ENCODE measurements at regions not wholly inside any gene's neighbourhood (a gene's known extent, or its start where the extent isn't known, plus 50 kb on each side); places are given as distances from the start of the nearest gene placed in this dataset.
A peak's percentile ranks its signal among the peaks of the same experiment; 100 is the strongest.

GRCh38 chr12:69036533-69036932 is 103.6 kb upstream of the CPM start:
- no peak for TF ChIP-seq CTCF (conservative IDR thresholded peaks at IDR 0.05; ENCODE audit: low read length)
- TF ChIP-seq EZH2phosphoT487 (IDR thresholded peaks at IDR 0.05; ENCODE audit: borderline replicate concordance, low read depth, low read length) = no peak
- Histone ChIP-seq H3K4me1 (ENCODE audit: insufficient read depth, low read length, poor library complexity, severe bottlenecking) (no peaks in the 10 kb centered on the region), H3K36me3 (ENCODE audit: insufficient read depth, low read length) (no peaks in the 10 kb centered on the region), H3K4me2 (ENCODE audit: low read length) (no peak overlapping the region), H3K9me2 (ENCODE audit: insufficient read depth, low read length) (no peaks in the 10 kb centered on the region), H3K79me2 (ENCODE audit: insufficient read depth, low read depth, low read length) (no peaks in the 10 kb centered on the region), H3K4me3 (ENCODE audit: low read depth, low read length, poor library complexity, severe bottlenecking) (no peak overlapping the region), H3K9me3 (ENCODE audit: low read length) (no peaks in the 10 kb centered on the region), H3K27ac (ENCODE audit: low read depth, low read length, poor library complexity, severe bottlenecking) (no peak overlapping the region), H4K20me1 (ENCODE audit: insufficient read depth, low read length) (no peaks in the 10 kb centered on the region), H2AFZ (ENCODE audit: low read length) (peak overlapping the region; percentile 68)
- ChIA-PET POLR2A (interaction anchor here (0.8 to 1.6 kb wide), 3 partner anchors 8 to 16 kb away, joined by 3 to 4 read pairs (median 3); no protein-coding TSS in a partner anchor), CTCF (ENCODE audit: unreplicated experiment) (interaction anchor here (0.5 to 0.6 kb wide), 2 partner anchors 11 to 27 kb away, joined by 3 to 4 read pairs; no protein-coding TSS in a partner anchor)
- no peak for DNase-seq (ENCODE audit: low spot score)
- intact Hi-C loops (cut with micrococcal nuclease; ENCODE audit: unreplicated experiment) = no loop called here
- BruUV-seq (replicated peaks) = no TSS peak

GRCh38 chr12:69036999-69037398 is 104.0 kb upstream of the CPM start:
- DNase-seq (ENCODE audit: low spot score) = no peak
- no TSS peak for BruUV-seq (replicated peaks)
- H3K27ac ChIP-seq (ENCODE audit: low read depth, low read length, poor library complexity, severe bottlenecking) = no peak overlapping the region
- no peaks in the 10 kb centered on the region for H4K20me1 ChIP-seq (ENCODE audit: insufficient read depth, low read length)
- intact Hi-C loops (cut with micrococcal nuclease; ENCODE audit: unreplicated experiment) = no loop called here
- peak overlapping the region; percentile 68 for H2AFZ ChIP-seq (ENCODE audit: low read length)
- no peaks in the 10 kb centered on the region for H3K9me3 ChIP-seq (ENCODE audit: low read length)
- no peaks in the 10 kb centered on the region for H3K4me1 ChIP-seq (ENCODE audit: insufficient read depth, low read length, poor library complexity, severe bottlenecking)
- H3K36me3 ChIP-seq (ENCODE audit: insufficient read depth, low read length) = no peaks in the 10 kb centered on the region
- no peaks in the 10 kb centered on the region for H3K79me2 ChIP-seq (ENCODE audit: insufficient read depth, low read depth, low read length)
- ChIA-PET CTCF (ENCODE audit: unreplicated experiment) (interaction anchor here (0.5 to 0.6 kb wide), 2 partner anchors 10 to 27 kb away, joined by 3 to 4 read pairs; no protein-coding TSS in a partner anchor), POLR2A (interaction anchor here (0.8 to 1.6 kb wide), 3 partner anchors 8 to 16 kb away, joined by 3 to 4 read pairs (median 3); no protein-coding TSS in a partner anchor)
- H3K4me3 ChIP-seq (ENCODE audit: low read depth, low read length, poor library complexity, severe bottlenecking) = no peak overlapping the region
- no peak overlapping the region for H3K4me2 ChIP-seq (ENCODE audit: low read length)
- no peak for TF ChIP-seq EZH2phosphoT487 (IDR thresholded peaks at IDR 0.05; ENCODE audit: borderline replicate concordance, low read depth, low read length)
- TF ChIP-seq CTCF (conservative IDR thresholded peaks at IDR 0.05; ENCODE audit: low read length) = no peak
- H3K9me2 ChIP-seq (ENCODE audit: insufficient read depth, low read length) = no peaks in the 10 kb centered on the region

- Histone ChIP-seq H3K36me3 (ENCODE audit: insufficient read depth, low read length) (no peaks in the 10 kb centered on the region), H3K4me2 (ENCODE audit: low read length) (no peak overlapping the region), H2AFZ (ENCODE audit: low read length) (no peak overlapping the region), H3K27ac (ENCODE audit: low read depth, low read length, poor library complexity, severe bottlenecking) (no peak overlapping the region), H3K4me3 (ENCODE audit: low read depth, low read length, poor library complexity, severe bottlenecking) (no peak overlapping the region), H3K4me1 (ENCODE audit: insufficient read depth, low read length, poor library complexity, severe bottlenecking) (no peaks in the 10 kb centered on the region), H3K79me2 (ENCODE audit: insufficient read depth, low read depth, low read length) (no peaks in the 10 kb centered on the region), H3K9me2 (ENCODE audit: insufficient read depth, low read length) (no peaks in the 10 kb centered on the region), H3K9me3 (ENCODE audit: low read length) (no peaks in the 10 kb centered on the region), H4K20me1 (ENCODE audit: insufficient read depth, low read length) (no peaks in the 10 kb centered on the region)
- CTCF ChIA-PET (ENCODE audit: unreplicated experiment) = no interaction called here
- no peak for DNase-seq (ENCODE audit: low spot score)
- intact Hi-C loops (cut with micrococcal nuclease; ENCODE audit: unreplicated experiment) = no loop called here
- no TSS peak for BruUV-seq (replicated peaks)
- TF ChIP-seq CTCF (conservative IDR thresholded peaks at IDR 0.05; ENCODE audit: low read length) = no peak
- TF ChIP-seq EZH2phosphoT487 (IDR thresholded peaks at IDR 0.05; ENCODE audit: borderline replicate concordance, low read depth, low read length) = no peak
- POLR2A ChIA-PET = no interaction called here
Measured at GRCh38 chr12:69039911-69040310, 106.9 kb upstream of the CPM start.
